B cell (primary cell): ENCODE measurements at regions not wholly inside any gene's neighbourhood (a gene's known extent, or its start where the extent isn't known, plus 50 kb on each side); places are given as distances from the start of the nearest gene placed in this dataset.

Source experiments
- ATAC-seq: fragments of 200-7000 bp; cut with Tn5 transposase; one replicate; pipeline ENCODE4 v1.10.0; 2021; ENCODE audit warnings: low read depth, mild to moderate bottlenecking, moderate number of reproducible peaks, moderate library complexity
- CTCF ChIA-PET: fragments of 350-600 bp; sonication (Branson Sonifier 250); formaldehyde crosslinking; loops from one replicate; lab custom pipeline; 2021; ENCODE audit warnings: antibody characterized with exemption, inconsistent platforms; lab: Charles Lee
- POLR2A ChIA-PET: fragments of 350-600 bp; sonication (Branson Sonifier 250); formaldehyde crosslinking; loops from one replicate; lab custom pipeline; 2021; ENCODE audit warnings: antibody characterized with exemption; lab: Charles Lee
- DNase-seq: peaks from one replicate; pipeline ENCODE4 v3.0.0; 2013
- H2AFZ ChIP-seq: 2 replicates; pipeline ENCODE4 v1.6.1; 2012; ENCODE audit warnings: mild to moderate bottlenecking, low read depth, low read length; ENCODE audit not compliant: insufficient read depth, poor library complexity, severe bottlenecking
- H3K27ac ChIP-seq, 2 donors: 1 replicate in 1 of 2; 2 replicates in 1 of 2; pipeline ENCODE4 v1.5.1; 2012 to 2013; ENCODE audit warnings: low read length in 2 of 2, mild to moderate bottlenecking in 2 of 2, moderate library complexity in 1 of 2
- H3K27me3 ChIP-seq, 4 experiments: fragments of 200-600 bp in 1 of 4; sonication (generic) in 1 of 4; replicated peaks in 1 of 4; 1 replicate in 2 of 4; 2 replicates in 2 of 4; pipeline versions ENCODE4 v1.6.1 to v1.7.0; 2013 to 2016; ENCODE audit warnings: low read length in 3 of 4, mild to moderate bottlenecking in 2 of 4, mixed read lengths in 1 of 4, moderate library complexity in 1 of 4; ENCODE audit not compliant: insufficient read depth in 4 of 4, control insufficient read depth in 3 of 4; ENCODE audit errors: control extremely low read depth in 1 of 4
- H3K36me3 ChIP-seq, 2 experiments: replicated peaks in 1 of 2; 1 replicate in 1 of 2; 2 replicates in 1 of 2; pipeline versions ENCODE4 v1.6.1 to v1.7.1; 2013; ENCODE audit warnings: low read length in 1 of 2; ENCODE audit not compliant: insufficient read depth in 2 of 2, control insufficient read depth in 1 of 2; ENCODE audit errors: control extremely low read depth in 1 of 2, extremely low read depth in 1 of 2
- H3K4me1 ChIP-seq, 2 donors: fragments of 200-600 bp in 1 of 2; sonication (generic) in 1 of 2; 1 replicate in 1 of 2; 2 replicates in 1 of 2; pipeline versions ENCODE4 v1.5.1 to v1.6.1; 2013 to 2017; ENCODE audit warnings: low read length in 2 of 2; ENCODE audit not compliant: control insufficient read depth in 2 of 2, insufficient read depth in 2 of 2
- H3K4me2 ChIP-seq: replicated peaks from 2 replicates; pipeline ENCODE3; 2012; ENCODE audit warnings: mild to moderate bottlenecking, low read depth, low read length; ENCODE audit not compliant: poor library complexity, severe bottlenecking
- H3K4me3 ChIP-seq, 5 experiments: fragments of 200-600 bp in 1 of 5; sonication (generic) in 1 of 5; 1 replicate in 3 of 5; 2 replicates in 2 of 5; pipeline versions ENCODE4 v1.5.1 to v1.7.0; 2011 to 2016; ENCODE audit warnings: low read length in 4 of 5, mild to moderate bottlenecking in 4 of 5, low read depth in 2 of 5, control low read depth in 1 of 5, moderate library complexity in 1 of 5; ENCODE audit not compliant: insufficient read depth in 1 of 5; ENCODE audit errors: control extremely low read depth in 1 of 5, extremely low read depth in 1 of 5
- H3K79me2 ChIP-seq: fragments of 200-600 bp; sonication (generic); one replicate; pipeline ENCODE4 v1.6.0; 2016; ENCODE audit warnings: low read length; ENCODE audit not compliant: control insufficient read depth, insufficient read depth
- H3K9ac ChIP-seq: fragments of 200-600 bp; sonication (generic); 2 replicates; pipeline ENCODE4 v1.6.1; 2017; ENCODE audit warnings: mild to moderate bottlenecking, low read length, moderate library complexity
- H3K9me3 ChIP-seq, 3 donors: one replicate each; pipeline versions ENCODE4 v1.6.1 to v1.7.1; 2013; ENCODE audit warnings: low read length in 2 of 3; ENCODE audit not compliant: control insufficient read depth in 2 of 3, insufficient read depth in 1 of 3; ENCODE audit errors: control extremely low read depth in 1 of 3
- H4K20me1 ChIP-seq: 2 replicates; pipeline ENCODE4 v1.6.0; 2012; ENCODE audit warnings: mild to moderate bottlenecking, low read length; ENCODE audit not compliant: insufficient read depth, control insufficient read depth, poor library complexity, severe bottlenecking
- H3K27ac Mint-ChIP-seq: one replicate; pipeline ENCODE4 v1.8.0; 2021; ENCODE audit warnings: mixed read lengths
- H3K27me3 Mint-ChIP-seq: one replicate; pipeline ENCODE4 v1.8.0; 2021; ENCODE audit warnings: mixed read lengths
- H3K4me1 Mint-ChIP-seq: one replicate; pipeline ENCODE4 v1.8.0; 2021; ENCODE audit warnings: mixed read lengths
- H3K4me3 Mint-ChIP-seq: one replicate; pipeline ENCODE4 v1.8.0; 2021; ENCODE audit warnings: mixed read lengths
- H3K9me3 Mint-ChIP-seq: one replicate; pipeline ENCODE4 v1.8.0; 2022; ENCODE audit warnings: mixed read lengths; ENCODE audit not compliant: insufficient read depth
- EZH2 ChIP-seq: IDR thresholded peaks from 2 replicates; pipeline ENCODE4 v1.6.1; 2012; ENCODE audit warnings: borderline replicate concordance, low read depth, mild to moderate bottlenecking, moderate library complexity, low read length; ENCODE audit not compliant: insufficient read depth, poor library complexity, severe bottlenecking
- WGBS: methylation state at CpG from one replicate; pipeline ENCODE4 v1.1.5; 2013; ENCODE audit warnings: missing lambda C conversion rate; ENCODE audit not compliant: insufficient coverage; 5-methylcytosine and 5-hydroxymethylcytosine counted together
- intact Hi-C: fragments of 100-400 bp; cut with micrococcal nuclease; formaldehyde crosslinking; loops from one replicate; pipeline ENCODE4 v1.10.0; 2022
- TF ChIP-seq, protein P1 (sequence below): fragments of 200-600 bp; IDR thresholded peaks from one replicate; pipeline ENCODE4 v1.8.0; 2022; ENCODE audit warnings: antibody characterized with exemption, mild to moderate bottlenecking

DNA sequence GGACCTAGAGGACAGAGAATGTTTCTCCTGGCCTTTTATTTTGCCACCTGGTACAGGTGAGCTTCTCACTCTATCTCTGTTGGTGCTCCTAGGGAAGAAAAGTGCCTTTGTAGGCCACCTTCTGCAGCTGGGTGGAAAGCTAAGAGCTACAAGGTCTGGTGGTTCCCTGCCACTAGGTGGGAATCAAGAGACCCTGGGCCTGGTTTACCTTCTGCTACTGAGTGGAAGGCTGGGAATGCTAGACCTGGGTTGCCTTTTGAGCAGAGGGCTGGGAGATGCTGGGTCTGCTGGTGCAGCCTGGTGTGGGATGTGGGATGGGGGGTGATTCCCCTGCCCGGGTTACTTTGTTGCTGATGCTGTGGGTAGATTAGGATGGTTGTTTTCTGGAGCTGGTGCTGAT is 72.6 kb downstream of the EBLN2 start:
- H3K4me1 Mint-ChIP-seq: no peaks in the 10 kb centered on the region
- Histone ChIP-seq H3K79me2 (no peaks in the 10 kb centered on the region), H3K36me3 (no peaks in the 10 kb centered on the region), H3K27ac (no peak overlapping the region), H4K20me1 (no peaks in the 10 kb centered on the region), H2AFZ (no peak overlapping the region), H3K4me2 (no peak overlapping the region), H3K9ac (no peak overlapping the region), H3K9me3 (peaks cover 0 to 12% (median 4%) of the 10 kb centered on the region in 3 donors), H3K4me3 (no peak overlapping the region), H3K4me1 (no peaks in the 10 kb centered on the region), H3K27me3 (peaks cover 0 to 5% (median 0%) of the 10 kb centered on the region in 4 experiments)
- peaks cover 6% of the 10 kb centered on the region for H3K9me3 Mint-ChIP-seq
- H3K27me3 Mint-ChIP-seq: peaks cover 22% of the 10 kb centered on the region
- TF ChIP-seq, protein P1, sequence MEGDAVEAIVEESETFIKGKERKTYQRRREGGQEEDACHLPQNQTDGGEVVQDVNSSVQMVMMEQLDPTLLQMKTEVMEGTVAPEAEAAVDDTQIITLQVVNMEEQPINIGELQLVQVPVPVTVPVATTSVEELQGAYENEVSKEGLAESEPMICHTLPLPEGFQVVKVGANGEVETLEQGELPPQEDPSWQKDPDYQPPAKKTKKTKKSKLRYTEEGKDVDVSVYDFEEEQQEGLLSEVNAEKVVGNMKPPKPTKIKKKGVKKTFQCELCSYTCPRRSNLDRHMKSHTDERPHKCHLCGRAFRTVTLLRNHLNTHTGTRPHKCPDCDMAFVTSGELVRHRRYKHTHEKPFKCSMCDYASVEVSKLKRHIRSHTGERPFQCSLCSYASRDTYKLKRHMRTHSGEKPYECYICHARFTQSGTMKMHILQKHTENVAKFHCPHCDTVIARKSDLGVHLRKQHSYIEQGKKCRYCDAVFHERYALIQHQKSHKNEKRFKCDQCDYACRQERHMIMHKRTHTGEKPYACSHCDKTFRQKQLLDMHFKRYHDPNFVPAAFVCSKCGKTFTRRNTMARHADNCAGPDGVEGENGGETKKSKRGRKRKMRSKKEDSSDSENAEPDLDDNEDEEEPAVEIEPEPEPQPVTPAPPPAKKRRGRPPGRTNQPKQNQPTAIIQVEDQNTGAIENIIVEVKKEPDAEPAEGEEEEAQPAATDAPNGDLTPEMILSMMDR: no peak
- no peak for TF ChIP-seq EZH2
- ATAC-seq (no peak), DNase-seq (no peak)
- no peak overlapping the region for H3K27ac Mint-ChIP-seq
- H3K4me3 Mint-ChIP-seq: no peak overlapping the region
- intact Hi-C loops: no loop called here
- POLR2A ChIA-PET: no interaction called here
- 64% methylated on average over 1 of the region's 1 CpG for WGBS
- CTCF ChIA-PET: no interaction called here

DNA sequence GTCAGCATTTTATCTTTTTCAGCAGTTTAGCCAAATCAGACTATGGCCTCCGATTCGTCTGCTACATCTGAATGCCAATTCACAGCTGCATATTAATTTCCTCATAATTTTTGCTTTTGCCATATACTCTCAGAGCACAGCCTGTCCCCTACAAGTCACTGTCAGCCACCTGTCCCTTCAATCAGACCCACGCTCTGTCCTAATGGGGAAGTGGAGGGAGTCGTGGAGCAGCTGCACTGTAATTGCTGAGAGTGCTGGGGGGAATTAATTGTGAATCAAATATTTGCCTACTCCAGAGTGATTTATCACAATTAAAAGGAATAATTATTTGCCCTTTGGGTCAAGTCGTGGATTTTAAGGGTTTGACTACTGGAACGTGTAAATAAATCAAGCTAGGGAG is 75.5 kb downstream of the EBLN2 start:
- peaks cover 0 to 11% (median 4%) of the 10 kb centered on the region in 3 donors for H3K9me3 ChIP-seq
- H3K4me1 Mint-ChIP-seq: no peaks in the 10 kb centered on the region
- ChIA-PET POLR2A (no interaction called here), CTCF (no interaction called here)
- no peak overlapping the region for H3K4me3 Mint-ChIP-seq
- no peak overlapping the region for H3K9ac ChIP-seq
- H3K27me3 ChIP-seq: peaks cover 0 to 5% (median 0%) of the 10 kb centered on the region in 4 experiments
- 75% methylated on average over 4 of the region's 6 CpGs for WGBS
- no peak for TF ChIP-seq EZH2
- TF ChIP-seq, protein P1: no peak
- no peak overlapping the region for H3K27ac ChIP-seq
- H3K36me3 ChIP-seq: no peaks in the 10 kb centered on the region
- no peaks in the 10 kb centered on the region for H3K79me2 ChIP-seq
- H3K4me1 ChIP-seq: no peaks in the 10 kb centered on the region
- peaks cover 25% of the 10 kb centered on the region for H3K27me3 Mint-ChIP-seq
- no peaks in the 10 kb centered on the region for H4K20me1 ChIP-seq
- H3K4me2 ChIP-seq: no peak overlapping the region
- H3K27ac Mint-ChIP-seq: no peak overlapping the region
- H2AFZ ChIP-seq: no peak overlapping the region
- DNase-seq (no peak), ATAC-seq (no peak)
- no peak overlapping the region for H3K4me3 ChIP-seq
- intact Hi-C loops: no loop called here
- peaks cover 6% of the 10 kb centered on the region for H3K9me3 Mint-ChIP-seq
